ENCODE measurements at regions not wholly inside any gene's neighbourhood (a gene's known extent, or its start where the extent isn't known, plus 50 kb on each side); places are given as distances from the start of the nearest gene placed in this dataset.

DNA sequence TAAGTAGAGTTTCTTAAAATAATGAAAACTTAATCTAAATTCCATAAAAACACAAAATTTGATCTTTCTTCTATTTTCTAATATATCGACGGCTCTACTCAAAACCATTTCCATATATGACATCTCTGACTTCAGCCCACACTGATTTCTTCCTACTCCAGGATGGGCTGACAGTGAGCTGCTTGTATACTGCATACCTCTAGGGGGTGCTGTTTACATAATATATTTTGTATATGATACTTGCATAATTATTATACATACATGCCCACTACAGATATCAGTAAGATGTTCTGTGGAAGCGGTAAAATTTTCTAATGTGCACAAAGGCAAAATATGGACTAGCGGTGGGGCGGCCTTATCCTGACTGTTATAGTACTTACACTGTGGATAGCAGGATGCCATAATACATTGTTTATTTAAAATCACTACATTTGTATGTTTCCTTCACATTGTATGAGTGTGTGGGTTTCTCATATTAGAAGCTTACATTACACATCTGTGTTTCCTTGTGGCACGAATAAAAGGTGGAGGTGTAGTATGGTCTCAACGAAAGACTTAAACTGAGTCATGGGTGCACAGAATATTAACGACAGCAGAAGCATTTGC is 66.1 kb upstream of the NXPH2 start:
- TF ChIP-seq, protein P1, sequence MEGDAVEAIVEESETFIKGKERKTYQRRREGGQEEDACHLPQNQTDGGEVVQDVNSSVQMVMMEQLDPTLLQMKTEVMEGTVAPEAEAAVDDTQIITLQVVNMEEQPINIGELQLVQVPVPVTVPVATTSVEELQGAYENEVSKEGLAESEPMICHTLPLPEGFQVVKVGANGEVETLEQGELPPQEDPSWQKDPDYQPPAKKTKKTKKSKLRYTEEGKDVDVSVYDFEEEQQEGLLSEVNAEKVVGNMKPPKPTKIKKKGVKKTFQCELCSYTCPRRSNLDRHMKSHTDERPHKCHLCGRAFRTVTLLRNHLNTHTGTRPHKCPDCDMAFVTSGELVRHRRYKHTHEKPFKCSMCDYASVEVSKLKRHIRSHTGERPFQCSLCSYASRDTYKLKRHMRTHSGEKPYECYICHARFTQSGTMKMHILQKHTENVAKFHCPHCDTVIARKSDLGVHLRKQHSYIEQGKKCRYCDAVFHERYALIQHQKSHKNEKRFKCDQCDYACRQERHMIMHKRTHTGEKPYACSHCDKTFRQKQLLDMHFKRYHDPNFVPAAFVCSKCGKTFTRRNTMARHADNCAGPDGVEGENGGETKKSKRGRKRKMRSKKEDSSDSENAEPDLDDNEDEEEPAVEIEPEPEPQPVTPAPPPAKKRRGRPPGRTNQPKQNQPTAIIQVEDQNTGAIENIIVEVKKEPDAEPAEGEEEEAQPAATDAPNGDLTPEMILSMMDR (IDR thresholded peaks at IDR 0.05): peak; percentile 86
- TF ChIP-seq, protein P2, sequence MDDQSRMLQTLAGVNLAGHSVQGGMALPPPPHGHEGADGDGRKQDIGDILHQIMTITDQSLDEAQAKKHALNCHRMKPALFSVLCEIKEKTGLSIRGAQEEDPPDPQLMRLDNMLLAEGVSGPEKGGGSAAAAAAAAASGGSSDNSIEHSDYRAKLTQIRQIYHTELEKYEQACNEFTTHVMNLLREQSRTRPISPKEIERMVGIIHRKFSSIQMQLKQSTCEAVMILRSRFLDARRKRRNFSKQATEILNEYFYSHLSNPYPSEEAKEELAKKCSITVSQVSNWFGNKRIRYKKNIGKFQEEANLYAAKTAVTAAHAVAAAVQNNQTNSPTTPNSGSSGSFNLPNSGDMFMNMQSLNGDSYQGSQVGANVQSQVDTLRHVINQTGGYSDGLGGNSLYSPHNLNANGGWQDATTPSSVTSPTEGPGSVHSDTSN (IDR thresholded peaks at IDR 0.05): no peak
- TF ChIP-seq TAF1 (IDR thresholded peaks at IDR 0.05; ENCODE audit: borderline replicate concordance, low read depth, low read length) (no peak), POLR2AphosphoS5 (IDR thresholded peaks at IDR 0.05; ENCODE audit: low read depth, low read length) (no peak), YY1 (IDR thresholded peaks at IDR 0.05; ENCODE audit: low read depth) (no peak), EZH2phosphoT487 (IDR thresholded peaks at IDR 0.05; ENCODE audit: borderline replicate concordance, low read depth) (no peak)
- TF ChIP-seq, protein P3, sequence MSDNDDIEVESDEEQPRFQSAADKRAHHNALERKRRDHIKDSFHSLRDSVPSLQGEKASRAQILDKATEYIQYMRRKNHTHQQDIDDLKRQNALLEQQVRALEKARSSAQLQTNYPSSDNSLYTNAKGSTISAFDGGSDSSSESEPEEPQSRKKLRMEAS (IDR thresholded peaks at IDR 0.05; ENCODE audit: low read depth): no peak

Data from SK-N-SH (cell line).